Endodermal cell (in vitro differentiated cells): ENCODE measurements at regions not wholly inside any gene's neighbourhood (a gene's known extent, or its start where the extent isn't known, plus 50 kb on each side); places are given as distances from the start of the nearest gene placed in this dataset.

Source experiments
- DNase-seq: peaks from one replicate; pipeline ENCODE4 v3.0.0-alpha.2; 2017
- H3K27ac ChIP-seq: 2 replicates; pipeline ENCODE4 v1.5.1; 2013; ENCODE audit warnings: mild to moderate bottlenecking, low read depth, low read length, moderate library complexity
- H3K27me3 ChIP-seq: 2 replicates; pipeline ENCODE4 v1.6.1; 2013; ENCODE audit warnings: mild to moderate bottlenecking, low read length, moderate library complexity; ENCODE audit not compliant: insufficient read depth, control insufficient read depth, poor library complexity, severe bottlenecking
- H3K36me3 ChIP-seq: 2 replicates; pipeline ENCODE4 v1.7.0; 2013; ENCODE audit warnings: mild to moderate bottlenecking, low read length, moderate library complexity; ENCODE audit not compliant: control insufficient read depth, insufficient read depth
- H3K4me1 ChIP-seq: one replicate; pipeline ENCODE4 v1.7.0; 2013; ENCODE audit warnings: low read length; ENCODE audit not compliant: control insufficient read depth, insufficient read depth
- H3K4me3 ChIP-seq: 2 replicates; pipeline ENCODE4 v1.5.1; 2013; ENCODE audit warnings: mild to moderate bottlenecking, low read length, moderate library complexity
- H3K9ac ChIP-seq: 2 replicates; pipeline ENCODE4 v1.6.1; 2013; ENCODE audit warnings: mild to moderate bottlenecking, low read length, moderate library complexity; ENCODE audit not compliant: poor library complexity, severe bottlenecking; ENCODE audit errors: extremely low read depth
- H3K9me3 ChIP-seq: 2 replicates; pipeline ENCODE4 v1.6.1; 2013; ENCODE audit warnings: mild to moderate bottlenecking, low read length, moderate library complexity; ENCODE audit not compliant: control insufficient read depth
- H3K27ac Mint-ChIP-seq: 2 replicates; pipeline ENCODE4 v1.8.0; 2020; ENCODE audit warnings: mixed read lengths
- H3K27me3 Mint-ChIP-seq: 2 replicates; pipeline ENCODE4 v1.8.0; 2021; ENCODE audit warnings: mild to moderate bottlenecking, mixed read lengths; ENCODE audit not compliant: insufficient read depth
- H3K36me3 Mint-ChIP-seq: 2 replicates; pipeline ENCODE4 v1.8.0; 2020; ENCODE audit warnings: low read depth, mixed read lengths
- H3K4me1 Mint-ChIP-seq: 2 replicates; pipeline ENCODE4 v1.8.0; 2020; ENCODE audit warnings: mixed read lengths
- H3K4me3 Mint-ChIP-seq: 2 replicates; pipeline ENCODE4 v1.8.0; 2020; ENCODE audit warnings: mild to moderate bottlenecking, moderate library complexity, mixed read lengths
- H3K9me3 Mint-ChIP-seq: 2 replicates; pipeline ENCODE4 v1.8.0; 2020; ENCODE audit warnings: mild to moderate bottlenecking, mixed read lengths
- CTCF ChIP-seq: fragments of 200-600 bp; sonication (generic); conservative IDR thresholded peaks from 2 replicates; pipeline ENCODE4 v1.5.0; 2021; ENCODE audit warnings: antibody characterized with exemption, mild to moderate bottlenecking
- WGBS, 2 experiments: methylation state at CpG; one replicate each; pipeline versions ENCODE4 v1.1.5 to v1.1.7; 2013; ENCODE audit warnings: missing lambda C conversion rate in 2 of 2, mixed read lengths in 1 of 2; ENCODE audit not compliant: insufficient coverage in 1 of 2, insufficient read length in 1 of 2; 5-methylcytosine and 5-hydroxymethylcytosine counted together

GRCh38 chr13:75910591-75910990 lies 274.5 kb downstream of the LMO7 start:
- Histone ChIP-seq H3K9ac (no peak overlapping the region), H3K27me3 (no peaks in the 10 kb centered on the region), H3K4me3 (no peak overlapping the region), H3K9me3 (no peaks in the 10 kb centered on the region), H3K27ac (no peak overlapping the region), H3K36me3 (no peaks in the 10 kb centered on the region), H3K4me1 (peaks cover 10% of the 10 kb centered on the region)
- Mint-ChIP-seq H3K4me3 (no peak overlapping the region), H3K27ac (no peak overlapping the region), H3K4me1 (peaks cover 41% of the 10 kb centered on the region), H3K27me3 (no peaks in the 10 kb centered on the region), H3K9me3 (no peaks in the 10 kb centered on the region), H3K36me3 (no peaks in the 10 kb centered on the region)
- WGBS, 2 experiments, result 94 to 100% methylated on average over 1 to 2 of the region's 2 CpGs
- no peak for TF ChIP-seq CTCF
- DNase-seq, result no peak
